AG09309 (cell line): ENCODE measurements at regions not wholly inside any gene's neighbourhood (a gene's known extent, or its start where the extent isn't known, plus 50 kb on each side); places are given as distances from the start of the nearest gene placed in this dataset.

Source experiments
- DNase-seq: peaks from one replicate; pipeline ENCODE4 v3.0.0-alpha.2; 2010; ENCODE audit warnings: low read depth
- H3K4me3 ChIP-seq: 2 replicates; pipeline ENCODE4 v1.5.1; 2011; ENCODE audit warnings: mild to moderate bottlenecking, low read depth, low read length, moderate library complexity; ENCODE audit not compliant: control insufficient read depth
- TF ChIP-seq, protein P1 (sequence below): IDR thresholded peaks from 2 replicates; pipeline ENCODE4 v1.5.1; 2011; ENCODE audit warnings: mild to moderate bottlenecking, low read depth, low read length, inconsistent platforms; ENCODE audit not compliant: insufficient read depth, control insufficient read depth; ENCODE audit errors: missing control alignments

DNA sequence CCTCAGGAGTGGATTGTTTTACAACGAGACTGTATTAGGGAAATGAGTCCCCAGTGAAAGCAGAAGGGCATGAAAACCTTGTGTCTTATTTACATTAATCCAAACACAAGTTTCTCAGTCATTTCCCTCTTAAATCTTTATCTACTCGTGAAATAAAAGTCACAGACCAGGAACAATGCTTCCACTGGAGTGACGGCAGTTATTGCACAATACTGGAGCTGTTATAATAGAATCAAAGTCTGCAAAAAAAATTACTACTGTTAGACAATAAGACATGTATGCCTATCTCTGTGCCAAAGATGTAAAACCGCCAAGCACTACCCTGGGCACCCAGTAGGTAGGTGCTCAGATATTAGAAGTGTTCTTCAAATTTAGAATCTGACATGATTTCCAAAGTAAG is 375.5 kb downstream of the ZNF521 start:
- no peak for DNase-seq
- H3K4me3 ChIP-seq = no peak overlapping the region
- TF ChIP-seq, protein P1, sequence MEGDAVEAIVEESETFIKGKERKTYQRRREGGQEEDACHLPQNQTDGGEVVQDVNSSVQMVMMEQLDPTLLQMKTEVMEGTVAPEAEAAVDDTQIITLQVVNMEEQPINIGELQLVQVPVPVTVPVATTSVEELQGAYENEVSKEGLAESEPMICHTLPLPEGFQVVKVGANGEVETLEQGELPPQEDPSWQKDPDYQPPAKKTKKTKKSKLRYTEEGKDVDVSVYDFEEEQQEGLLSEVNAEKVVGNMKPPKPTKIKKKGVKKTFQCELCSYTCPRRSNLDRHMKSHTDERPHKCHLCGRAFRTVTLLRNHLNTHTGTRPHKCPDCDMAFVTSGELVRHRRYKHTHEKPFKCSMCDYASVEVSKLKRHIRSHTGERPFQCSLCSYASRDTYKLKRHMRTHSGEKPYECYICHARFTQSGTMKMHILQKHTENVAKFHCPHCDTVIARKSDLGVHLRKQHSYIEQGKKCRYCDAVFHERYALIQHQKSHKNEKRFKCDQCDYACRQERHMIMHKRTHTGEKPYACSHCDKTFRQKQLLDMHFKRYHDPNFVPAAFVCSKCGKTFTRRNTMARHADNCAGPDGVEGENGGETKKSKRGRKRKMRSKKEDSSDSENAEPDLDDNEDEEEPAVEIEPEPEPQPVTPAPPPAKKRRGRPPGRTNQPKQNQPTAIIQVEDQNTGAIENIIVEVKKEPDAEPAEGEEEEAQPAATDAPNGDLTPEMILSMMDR = no peak

DNA sequence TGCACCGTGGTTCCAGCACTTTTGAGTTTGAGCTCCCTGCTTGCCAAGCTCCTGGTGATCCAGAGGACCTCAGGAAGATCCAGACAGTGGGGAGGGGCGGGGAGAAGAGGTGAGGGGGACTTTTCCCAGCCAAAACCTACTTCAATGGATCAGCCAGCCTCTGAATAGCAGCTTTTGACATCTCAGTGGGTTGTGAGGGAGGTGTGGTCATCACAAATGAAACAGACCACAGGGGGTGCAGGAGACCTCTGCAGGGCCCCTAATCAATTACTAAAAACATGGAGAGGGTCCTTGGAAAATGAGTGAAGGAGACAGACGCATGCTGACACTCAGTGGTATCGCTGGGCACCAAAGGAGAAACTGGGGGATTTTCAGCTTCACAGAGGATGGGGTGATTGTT is 372.7 kb downstream of the ZNF521 start:
- no peak for DNase-seq
- no peak overlapping the region for H3K4me3 ChIP-seq
- TF ChIP-seq, protein P1 = no peak

DNA sequence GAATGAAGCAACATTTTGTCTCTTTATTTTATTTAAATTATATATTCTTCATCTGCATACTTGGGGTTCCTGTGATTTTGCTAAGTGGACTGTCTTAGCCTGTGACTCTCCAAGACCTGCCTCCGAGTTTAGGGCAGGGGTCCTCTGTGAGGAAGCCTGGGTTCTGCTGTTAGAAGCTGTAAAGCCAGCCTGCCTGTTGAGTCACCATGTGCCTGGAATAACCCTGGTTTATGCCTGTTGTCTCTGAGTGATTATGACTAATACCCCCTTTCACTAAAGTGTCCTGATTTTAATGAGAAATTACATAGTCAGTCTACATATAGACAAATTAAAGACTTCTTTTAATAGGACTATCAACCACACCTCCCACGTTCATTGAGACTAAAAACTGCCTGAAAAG is 369.1 kb downstream of the ZNF521 start:
- TF ChIP-seq, protein P1 = no peak
- no peak for DNase-seq
- no peak overlapping the region for H3K4me3 ChIP-seq

DNA sequence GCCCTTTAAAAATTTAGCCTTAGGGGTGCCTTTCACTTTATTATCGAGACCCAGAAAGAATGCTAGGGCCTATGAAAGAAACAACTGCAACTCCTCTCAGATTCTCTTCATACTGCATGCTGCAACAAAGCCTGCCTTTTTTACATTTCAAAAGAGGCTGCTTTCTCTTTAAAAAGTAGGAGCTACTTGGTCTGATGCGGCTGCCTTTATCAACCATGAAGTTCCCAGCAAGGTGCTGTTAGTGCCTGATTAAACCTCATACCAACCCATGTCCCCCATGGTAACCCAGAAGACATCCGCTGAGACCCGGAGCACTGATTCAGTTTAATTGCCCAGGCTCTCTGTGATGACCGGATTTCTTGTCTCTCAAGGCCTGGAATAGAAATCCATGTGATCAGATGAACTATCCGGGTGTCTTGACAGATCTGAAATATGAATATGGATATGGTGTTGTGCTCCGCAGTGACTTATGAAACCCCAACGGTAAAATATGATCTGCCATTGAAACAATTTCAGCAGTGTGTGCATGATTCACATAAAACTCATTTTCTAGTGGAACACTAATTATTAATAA is 368.3 kb downstream of the ZNF521 start:
- no peak overlapping the region for H3K4me3 ChIP-seq
- DNase-seq = no peak
- TF ChIP-seq, protein P1 = no peak

DNA sequence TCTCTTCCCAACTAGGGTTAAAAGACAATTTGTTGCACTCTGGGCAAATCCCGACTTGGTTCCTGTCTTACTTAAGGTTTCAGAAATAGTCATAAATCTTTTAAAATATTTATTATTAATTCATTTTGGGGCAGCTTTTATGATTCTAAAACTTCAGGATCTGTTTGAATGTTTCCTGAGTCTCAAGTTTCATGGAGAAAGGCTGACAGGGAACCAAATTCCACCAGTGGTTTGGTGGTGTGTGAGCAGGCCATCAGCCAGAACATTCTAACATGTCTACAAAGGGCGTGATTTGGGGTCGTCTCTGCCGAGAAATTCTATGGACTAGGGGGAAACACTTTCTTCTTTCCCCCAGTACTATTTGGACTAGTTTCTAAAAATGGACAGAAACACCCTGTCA is 366.4 kb downstream of the ZNF521 start:
- H3K4me3 ChIP-seq = no peak overlapping the region
- TF ChIP-seq, protein P1 = no peak

DNA sequence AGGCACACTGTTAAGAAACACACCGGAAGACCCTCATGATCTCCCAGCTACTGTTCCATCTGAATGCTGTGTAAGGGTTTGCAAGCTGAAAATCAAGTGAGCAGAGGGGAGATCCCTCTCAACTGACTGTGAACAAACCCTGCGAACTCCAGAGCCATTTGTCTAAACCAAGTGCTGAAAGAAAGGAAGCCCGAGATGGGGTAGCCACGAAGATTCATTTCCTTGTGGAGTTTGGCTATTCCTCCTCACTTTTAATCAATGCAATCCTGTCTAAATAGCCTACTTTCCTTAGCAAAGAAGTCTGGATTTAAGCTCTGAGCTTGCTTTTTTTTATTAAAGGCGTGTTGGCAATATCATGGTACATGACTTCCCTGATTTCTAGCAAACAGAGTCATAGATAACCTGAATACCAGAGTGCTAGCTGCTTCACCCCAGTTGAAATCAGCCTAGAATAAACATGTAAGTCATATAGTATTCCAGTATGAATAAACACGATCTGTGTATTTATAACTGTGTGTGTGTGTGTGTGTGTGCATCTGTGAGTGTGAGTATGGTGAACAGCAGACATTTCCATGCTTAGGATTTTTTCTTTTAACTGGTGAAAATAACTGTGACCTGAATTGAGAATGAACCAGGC is 365.2 kb downstream of the ZNF521 start:
- TF ChIP-seq, protein P1 = no peak
- no peak overlapping the region for H3K4me3 ChIP-seq
- DNase-seq = no peak

More for the DNA sequence above, 366.4 kb downstream of the ZNF521 start:
- DNase-seq = no peak
